ENCODE measurements at regions not wholly inside any gene's neighbourhood (a gene's known extent, or its start where the extent isn't known, plus 50 kb on each side); places are given as distances from the start of the nearest gene placed in this dataset.

- TF ChIP-seq CTCF (IDR thresholded peaks at IDR 0.05; ENCODE audit: control extremely low read depth in 1 of 3, insufficient read depth in 1 of 3, low read depth in 1 of 3, low read length in 3 of 3), result no peak
- no peak for TF ChIP-seq MAFK (IDR thresholded peaks at IDR 0.05; ENCODE audit: low read depth, low read length)
- TF ChIP-seq RAD21 (IDR thresholded peaks at IDR 0.05 in 1 of 2, conservative IDR thresholded peaks at IDR 0.05 in 1 of 2; ENCODE audit: low read depth in 2 of 2, low read length in 2 of 2), result no peak
- no peak for TF ChIP-seq TAF7 (optimal IDR thresholded peaks at IDR 0.05; ENCODE audit: borderline replicate concordance, low read depth, low read length)
- no peak for TF ChIP-seq CEBPB (IDR thresholded peaks at IDR 0.05; ENCODE audit: low read depth, low read length)
- no peak for TF ChIP-seq KDM4A (IDR thresholded peaks at IDR 0.05; ENCODE audit: low read depth, low read length, severe bottlenecking)
- TF ChIP-seq KDM1A (IDR thresholded peaks at IDR 0.05; ENCODE audit: borderline replicate concordance, low read length), result no peak
- no peak for TF ChIP-seq CHD1 (IDR thresholded peaks at IDR 0.05; ENCODE audit: low read depth, low read length)
- TF ChIP-seq RFX5 (IDR thresholded peaks at IDR 0.05; ENCODE audit: borderline replicate concordance, low read depth, low read length), result no peak
- no peak for TF ChIP-seq CTBP2 (IDR thresholded peaks at IDR 0.05; ENCODE audit: borderline replicate concordance, insufficient read depth, insufficient read length, low read length)
Measured at GRCh38 chr7:46286356-46286755, 365.3 kb upstream of the IGFBP3 start (continued).

Data from H1 (cell line).